Suprapubic skin (tissue), 4 donors: ENCODE measurements at regions not wholly inside any gene's neighbourhood (a gene's known extent, or its start where the extent isn't known, plus 50 kb on each side); places are given as distances from the start of the nearest gene placed in this dataset.
A peak's percentile ranks its signal among the peaks of the same experiment; 100 is the strongest.

ENCODE experiments used
- DNase-seq, 2 donors: peaks; one replicate each; pipeline ENCODE4 v3.0.0-alpha.2; 2019; ENCODE audit warnings: low spot score in 2 of 2
- H3K27ac ChIP-seq: fragments of 200-600 bp; sonication (generic); one replicate; pipeline ENCODE4 v1.5.1; 2019
- H3K27me3 ChIP-seq: fragments of 200-600 bp; sonication (generic); one replicate; pipeline ENCODE4 v1.5.1; 2019
- H3K36me3 ChIP-seq: fragments of 200-600 bp; sonication (generic); one replicate; pipeline ENCODE4 v1.5.1; 2019
- H3K4me1 ChIP-seq: fragments of 200-600 bp; sonication (generic); one replicate; pipeline ENCODE4 v1.5.1; 2019
- H3K4me3 ChIP-seq: fragments of 200-600 bp; sonication (generic); one replicate; pipeline ENCODE4 v1.5.1; 2019; ENCODE audit warnings: mild to moderate bottlenecking
- H3K9me3 ChIP-seq: fragments of 200-600 bp; sonication (generic); one replicate; pipeline ENCODE4 v1.5.1; 2019
- CTCF ChIP-seq, 2 donors: fragments of 200-600 bp in 1 of 2; fragments of 450-650 bp in 1 of 2; sonication (generic) in 1 of 2; IDR thresholded peaks; one replicate each; pipeline ENCODE4 v1.5.1; 2016 to 2019; ENCODE audit warnings: antibody characterized with exemption in 2 of 2, mild to moderate bottlenecking in 1 of 2, moderate library complexity in 1 of 2
- EP300 ChIP-seq: sonication (generic); formaldehyde crosslinking; IDR thresholded peaks from one replicate; pipeline ENCODE4 v1.6.1; 2017; ENCODE audit warnings: antibody characterized with exemption
- POLR2A ChIP-seq, 2 donors: fragments of 450-650 bp; IDR thresholded peaks; one replicate each; pipeline ENCODE4 v1.6.1; 2017; ENCODE audit warnings: antibody characterized with exemption in 2 of 2, mild to moderate bottlenecking in 2 of 2, moderate library complexity in 2 of 2
- POLR2AphosphoS5 ChIP-seq, 3 donors: sonication (generic); formaldehyde crosslinking; IDR thresholded peaks; one replicate each; pipeline ENCODE4 v1.6.1; 2017; ENCODE audit warnings: antibody characterized with exemption in 3 of 3
- WGBS: methylation state at CpG from one replicate; pipeline ENCODE4 v1.1.5; 2018; 5-methylcytosine and 5-hydroxymethylcytosine counted together

- no peaks in the 10 kb centered on the region for H3K36me3 ChIP-seq
- TF ChIP-seq POLR2A (IDR thresholded peaks at IDR 0.05), result no peak
- no peak for TF ChIP-seq EP300
- TF ChIP-seq CTCF (IDR thresholded peaks at IDR 0.05), result no peak
- no peak for TF ChIP-seq POLR2AphosphoS5 (IDR thresholded peaks at IDR 0.05)
- 82% methylated on average over 3 of the region's 3 CpGs for whole genome bisulfite sequencing
- no peaks in the 10 kb centered on the region for H3K9me3 ChIP-seq
- no peak overlapping the region for H3K27ac ChIP-seq
- no peak overlapping the region for H3K4me3 ChIP-seq
- DNase-seq, result no peak
- H3K27me3 ChIP-seq, result no peaks in the 10 kb centered on the region
- no peaks in the 10 kb centered on the region for H3K4me1 ChIP-seq
Observed at GRCh38 chr14:49467091-49467490, 119.1 kb downstream of the RPS29 start.

GRCh38 chr14:49464885-49465284 lies 121.3 kb downstream of the RPS29 start:
- Histone ChIP-seq H3K27me3 (no peaks in the 10 kb centered on the region), H3K4me1 (no peaks in the 10 kb centered on the region), H3K36me3 (no peaks in the 10 kb centered on the region), H3K27ac (no peak overlapping the region), H3K9me3 (no peaks in the 10 kb centered on the region), H3K4me3 (no peak overlapping the region)
- no peak for TF ChIP-seq POLR2A (IDR thresholded peaks at IDR 0.05)
- WGBS, result 93% methylated on average over 1 of the region's 1 CpG
- no peak for DNase-seq

GRCh38 chr14:49463146-49463545 lies 123.0 kb downstream of the RPS29 start:
- WGBS, result 94% methylated on average over 1 of the region's 1 CpG

GRCh38 chr14:49461529-49462401 lies 124.4 kb downstream of the RPS29 start:
- H3K36me3 ChIP-seq, result no peaks in the 10 kb centered on the region
- TF ChIP-seq CTCF (IDR thresholded peaks at IDR 0.05), result peak; percentile 25 to 42
- no peak for TF ChIP-seq POLR2AphosphoS5 (IDR thresholded peaks at IDR 0.05)
- H3K4me1 ChIP-seq, result no peaks in the 10 kb centered on the region
- no peaks in the 10 kb centered on the region for H3K9me3 ChIP-seq
- H3K4me3 ChIP-seq, result no peak overlapping the region
- DNase-seq, result no peak
- WGBS, result 7% methylated on average over 2 of the region's 2 CpGs
- no peaks in the 10 kb centered on the region for H3K27me3 ChIP-seq
- no peak overlapping the region for H3K27ac ChIP-seq

More at GRCh38 chr14:49463146-49463545, 123.0 kb downstream of the RPS29 start:
- Histone ChIP-seq H3K4me1 (no peaks in the 10 kb centered on the region), H3K9me3 (no peaks in the 10 kb centered on the region), H3K4me3 (no peak overlapping the region), H3K27ac (no peak overlapping the region), H3K27me3 (no peaks in the 10 kb centered on the region), H3K36me3 (no peaks in the 10 kb centered on the region)
- DNase-seq, result no peak
- TF ChIP-seq CTCF (IDR thresholded peaks at IDR 0.05), result no peak
- TF ChIP-seq EP300, result no peak
- TF ChIP-seq POLR2AphosphoS5 (IDR thresholded peaks at IDR 0.05), result no peak

- Histone ChIP-seq H3K9me3 (no peaks in the 10 kb centered on the region), H3K4me1 (no peaks in the 10 kb centered on the region), H3K27me3 (no peaks in the 10 kb centered on the region), H3K36me3 (no peaks in the 10 kb centered on the region), H3K27ac (no peak overlapping the region), H3K4me3 (no peak overlapping the region)
- WGBS, result 35% methylated on average over 2 of the region's 2 CpGs
- DNase-seq, result no peak
- TF ChIP-seq POLR2AphosphoS5 (IDR thresholded peaks at IDR 0.05) (no peak), CTCF (IDR thresholded peaks at IDR 0.05) (no peak), POLR2A (IDR thresholded peaks at IDR 0.05) (no peak), EP300 (no peak)
Observed at GRCh38 chr14:49460662-49461061, 125.5 kb downstream of the RPS29 start.
